Astrocyte of the cerebellum (primary cell): ENCODE measurements at regions not wholly inside any gene's neighbourhood (a gene's known extent, or its start where the extent isn't known, plus 50 kb on each side); places are given as distances from the start of the nearest gene placed in this dataset.
"Not testable (repeated sequence)": the region's sequence is repeated elsewhere in the genome, so short reads cannot be mapped to it uniquely, and the experiment has no call there.

Experiments
- DNase-seq: peaks from one replicate; pipeline ENCODE4 v3.0.0-alpha.2; 2011; ENCODE audit warnings: low read depth
- H3K4me3 ChIP-seq: 2 replicates; pipeline ENCODE4 v1.5.1; 2011; ENCODE audit warnings: mild to moderate bottlenecking, low read depth, low read length, moderate library complexity
- CTCF ChIP-seq: IDR thresholded peaks from 2 replicates; pipeline ENCODE4 v1.5.1; 2012; ENCODE audit warnings: low read length, low read depth, moderate library complexity, mild to moderate bottlenecking; ENCODE audit errors: missing control alignments
- in situ Hi-C: cut with HindIII; loops from 2 replicates; pipeline ENCODE4 v1.10.0; 2017; ENCODE audit warnings: low sequenced_read_pairs

- no peak overlapping the region for H3K4me3 ChIP-seq
- in situ Hi-C loops = no loop called here
- DNase-seq = no peak
- TF ChIP-seq CTCF = no peak
These were observed 322.3 kb upstream of the EDIL3 start for GRCh38 chr5:84706678-84707641.

GRCh38 chr5:84700545-84700944 lies 315.9 kb upstream of the EDIL3 start:
- H3K4me3 ChIP-seq, in situ Hi-C loops, DNase-seq: not testable (repeated sequence)

DNA sequence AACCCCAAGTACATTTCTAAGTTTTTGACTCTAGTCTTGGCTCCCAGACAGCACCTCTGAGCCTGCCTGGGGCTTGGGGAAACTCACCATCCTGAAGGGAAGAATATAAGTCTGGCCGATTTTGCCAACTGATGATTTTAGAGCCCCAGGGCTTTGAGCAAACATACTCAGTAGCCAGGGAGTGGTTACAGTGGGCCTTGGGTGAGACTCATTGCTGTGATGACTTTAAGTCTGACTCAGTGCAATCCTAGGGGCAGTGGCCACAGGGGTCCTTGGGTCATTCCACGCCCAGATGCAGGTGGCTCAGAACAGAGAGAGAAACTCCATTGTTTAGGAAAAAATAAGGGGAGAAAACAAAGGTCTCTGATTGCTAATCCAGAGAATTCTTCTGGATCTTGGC lies 312.0 kb upstream of the EDIL3 start:
- TF ChIP-seq CTCF = no peak
- DNase-seq = no peak
- H3K4me3 ChIP-seq = no peak overlapping the region
- in situ Hi-C loops = no loop called here

- no peak for DNase-seq
- in situ Hi-C loops = no loop called here
- no peak for TF ChIP-seq CTCF
- no peak overlapping the region for H3K4me3 ChIP-seq
These were observed 310.6 kb upstream of the EDIL3 start for GRCh38 chr5:84695330-84695729.

DNA sequence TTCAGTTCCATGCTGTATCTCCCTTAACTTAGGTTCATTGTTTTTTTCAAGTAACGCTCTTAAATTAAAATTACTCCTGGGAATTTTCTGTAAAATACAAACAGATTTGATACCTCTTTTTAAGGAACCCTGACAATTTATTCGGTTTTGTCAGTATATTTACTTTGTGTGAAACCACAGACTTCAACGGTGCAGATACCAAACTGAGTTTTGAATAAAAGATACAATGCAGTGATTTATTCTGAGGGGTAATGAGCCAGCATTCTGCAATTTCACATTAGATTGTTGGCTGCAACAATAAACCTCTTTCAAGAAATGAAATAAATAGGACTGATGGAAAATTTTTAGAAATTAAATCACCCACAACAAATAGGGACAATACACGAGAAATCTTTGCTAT lies 308.6 kb upstream of the EDIL3 start:
- in situ Hi-C loops = no loop called here
- no peak for TF ChIP-seq CTCF

GRCh38 chr5:84688566-84688965 lies 303.9 kb upstream of the EDIL3 start:
- peak; percentile 98 for DNase-seq
- H3K4me3 ChIP-seq = no peak overlapping the region
- TF ChIP-seq CTCF = no peak
- in situ Hi-C loops = no loop called here

More for the DNA sequence above, 308.6 kb upstream of the EDIL3 start:
- no peak overlapping the region for H3K4me3 ChIP-seq
- DNase-seq = peak; percentile 82
